ENCODE measurements at regions not wholly inside any gene's neighbourhood (a gene's known extent, or its start where the extent isn't known, plus 50 kb on each side); places are given as distances from the start of the nearest gene placed in this dataset.
A peak's percentile ranks its signal among the peaks of the same experiment; 100 is the strongest.

DNA sequence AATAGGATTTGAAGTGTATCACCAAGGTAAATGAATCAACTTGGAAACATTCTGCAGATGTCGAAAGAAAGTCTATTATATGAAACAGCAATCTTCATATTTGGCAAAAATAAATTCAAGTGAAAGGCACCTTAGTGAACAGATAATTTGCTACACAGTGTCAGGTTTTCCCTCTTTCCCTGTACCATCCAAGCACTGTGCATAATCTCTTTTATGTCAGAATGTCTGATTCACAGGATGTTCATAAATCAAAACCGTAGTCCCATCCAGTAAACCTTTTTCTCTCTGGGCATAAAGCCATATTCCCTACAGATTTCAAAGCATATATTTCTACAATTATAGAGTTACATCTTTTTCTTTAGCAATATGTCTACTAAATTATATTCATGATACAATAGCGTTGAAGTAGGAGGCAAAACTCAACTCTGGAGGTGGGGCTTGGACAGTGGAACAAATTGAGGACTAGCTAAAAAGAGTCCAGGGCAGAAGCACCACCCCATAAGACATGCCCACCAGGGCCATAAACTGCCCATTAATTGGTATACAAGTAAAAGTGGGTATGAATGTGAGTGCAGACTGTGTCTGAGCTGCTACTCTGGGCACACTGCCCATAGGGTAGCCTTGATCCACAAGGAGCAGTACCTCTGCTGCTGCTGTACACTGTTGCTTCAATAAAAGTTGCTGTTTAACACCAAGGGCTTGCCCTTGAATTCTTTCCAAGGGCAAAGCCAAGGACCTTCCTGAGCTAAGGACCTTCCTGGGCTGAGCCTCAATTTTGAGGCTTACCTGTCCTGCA is 72.1 kb upstream of the MYCBP2 start:
- no peak for DNase-seq
- ChIA-PET CTCF (no interaction called here), POLR2A (no interaction called here)
- H3K4me3 ChIP-seq (ENCODE audit: low read length) = no peak overlapping the region
- Mint-ChIP-seq H3K4me3 (no peak overlapping the region), H3K36me3 (peaks cover 0 to 7% (median 0%) of the 10 kb centered on the region in 3 donors), H3K4me1 (peaks cover 0 to under 1% (median under 1%) of the 10 kb centered on the region in 3 donors), H3K27ac (no peak overlapping the region), H3K27me3 (peaks cover 2 to 7% of the 10 kb centered on the region in 2 donors), H3K9me3 (no peaks in the 10 kb centered on the region)
- no peaks in the 10 kb centered on the region for H3K4me1 ChIP-seq (ENCODE audit: insufficient read depth, low read length)
- H3K36me3 ChIP-seq (ENCODE audit: insufficient read depth, low read length) = no peaks in the 10 kb centered on the region
- no peaks in the 10 kb centered on the region for H3K9me3 ChIP-seq (ENCODE audit: low read length)
- no peak overlapping the region for H3K27ac ChIP-seq (ENCODE audit: low read depth, low read length)
- H3K27me3 ChIP-seq (ENCODE audit: insufficient read depth, low read length, poor library complexity, severe bottlenecking) = no peaks in the 10 kb centered on the region

DNA sequence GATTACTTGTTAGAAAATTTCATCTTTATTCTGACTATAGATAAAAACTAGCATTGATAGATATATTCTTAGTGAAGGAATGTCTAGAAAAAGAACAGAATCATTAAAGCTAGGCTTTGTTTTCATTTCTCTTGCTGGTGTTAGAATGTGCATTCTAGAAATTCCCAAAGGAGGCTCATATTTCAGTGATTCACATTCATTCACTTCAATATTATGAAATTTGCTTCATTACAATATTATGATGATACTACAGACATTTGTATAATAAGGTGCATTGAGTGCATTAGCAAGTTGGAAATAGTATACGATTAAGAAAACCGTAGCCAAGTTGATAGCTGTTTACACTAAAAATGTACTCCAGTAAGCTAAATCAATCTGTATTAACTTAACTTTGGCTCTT is 70.7 kb upstream of the MYCBP2 start:
- ChIA-PET CTCF (no interaction called here), POLR2A (no interaction called here)
- Histone ChIP-seq H3K27ac (ENCODE audit: low read depth, low read length) (no peak overlapping the region), H3K4me3 (ENCODE audit: low read length) (no peak overlapping the region), H3K27me3 (ENCODE audit: insufficient read depth, low read length, poor library complexity, severe bottlenecking) (no peaks in the 10 kb centered on the region), H3K4me1 (ENCODE audit: insufficient read depth, low read length) (no peaks in the 10 kb centered on the region), H3K36me3 (ENCODE audit: insufficient read depth, low read length) (no peaks in the 10 kb centered on the region), H3K9me3 (ENCODE audit: low read length) (no peaks in the 10 kb centered on the region)
- Mint-ChIP-seq H3K36me3 (peaks cover 0 to 7% (median 0%) of the 10 kb centered on the region in 3 donors), H3K4me3 (no peak overlapping the region), H3K9me3 (no peaks in the 10 kb centered on the region), H3K27me3 (peaks cover 2 to 9% of the 10 kb centered on the region in 2 donors), H3K4me1 (peaks cover 10 to 13% (median 11%) of the 10 kb centered on the region in 3 donors), H3K27ac (no peak overlapping the region)
- DNase-seq = no peak

DNA sequence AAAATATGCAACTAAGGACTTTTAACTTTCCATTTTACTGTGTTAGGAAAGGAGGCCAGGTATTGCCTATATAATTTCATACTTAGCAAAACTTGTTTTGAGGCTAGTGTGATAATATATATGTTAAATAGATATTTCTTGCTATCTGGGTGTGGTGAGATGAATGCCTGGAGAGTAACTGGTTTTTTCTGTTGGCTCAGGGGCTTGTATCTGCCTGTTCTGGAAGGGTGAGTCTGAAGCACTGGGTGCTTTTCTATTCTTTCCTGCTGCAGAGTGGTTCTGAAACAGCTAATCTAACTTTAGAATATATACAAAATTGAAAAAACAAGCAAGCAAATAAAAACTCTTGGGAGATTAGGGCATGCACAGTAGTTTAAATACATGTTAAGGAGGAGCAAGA is 64.6 kb upstream of the MYCBP2 start:
- POLR2A ChIA-PET = no interaction called here
- Histone ChIP-seq H3K9me3 (ENCODE audit: low read length) (no peaks in the 10 kb centered on the region), H3K27me3 (ENCODE audit: insufficient read depth, low read length, poor library complexity, severe bottlenecking) (no peaks in the 10 kb centered on the region), H3K36me3 (ENCODE audit: insufficient read depth, low read length) (no peaks in the 10 kb centered on the region), H3K4me3 (ENCODE audit: low read length) (no peak overlapping the region), H3K27ac (ENCODE audit: low read depth, low read length) (no peak overlapping the region), H3K4me1 (ENCODE audit: insufficient read depth, low read length) (no peaks in the 10 kb centered on the region)
- Mint-ChIP-seq H3K27me3 (peaks cover 0 to 2% of the 10 kb centered on the region in 2 donors), H3K27ac (no peak overlapping the region), H3K4me1 (peaks cover 12 to 27% (median 19%) of the 10 kb centered on the region in 3 donors), H3K4me3 (no peak overlapping the region), H3K9me3 (no peaks in the 10 kb centered on the region), H3K36me3 (no peaks in the 10 kb centered on the region)
- CTCF ChIA-PET = no interaction called here
- DNase-seq = no peak

DNA sequence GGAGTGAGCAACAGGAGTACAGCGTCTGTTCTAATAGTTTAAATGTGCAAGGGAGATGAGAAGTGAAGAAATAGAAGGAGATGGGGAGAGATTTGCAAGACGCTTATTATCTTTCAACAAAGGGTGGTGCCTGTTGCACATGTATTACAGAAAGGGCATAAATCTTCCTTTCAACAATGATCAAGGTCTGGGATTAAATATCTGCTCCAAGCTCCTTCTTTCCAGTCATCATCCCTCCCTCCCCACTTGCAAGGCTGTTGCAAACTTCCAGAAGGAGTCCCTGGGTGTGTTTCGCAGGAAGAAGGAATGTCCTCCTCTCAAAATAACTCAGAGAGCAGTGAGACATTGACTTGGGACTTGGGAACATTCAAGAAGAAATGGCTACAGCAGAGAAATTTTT is 63.5 kb upstream of the MYCBP2 start:
- H3K27me3 Mint-ChIP-seq = peaks cover 0 to 4% of the 10 kb centered on the region in 2 donors
- H3K36me3 Mint-ChIP-seq = peaks cover 0 to 1% (median 0%) of the 10 kb centered on the region in 3 donors
- H3K9me3 Mint-ChIP-seq = no peaks in the 10 kb centered on the region
- peaks cover 12 to 27% (median 19%) of the 10 kb centered on the region in 3 donors for H3K4me1 Mint-ChIP-seq
- no peaks in the 10 kb centered on the region for H3K36me3 ChIP-seq (ENCODE audit: insufficient read depth, low read length)
- H3K27ac ChIP-seq (ENCODE audit: low read depth, low read length) = no peak overlapping the region
- no peak for DNase-seq
- no peaks in the 10 kb centered on the region for H3K9me3 ChIP-seq (ENCODE audit: low read length)
- no peaks in the 10 kb centered on the region for H3K27me3 ChIP-seq (ENCODE audit: insufficient read depth, low read length, poor library complexity, severe bottlenecking)
- H3K27ac Mint-ChIP-seq = no peak overlapping the region
- no peak overlapping the region for H3K4me3 ChIP-seq (ENCODE audit: low read length)
- no peaks in the 10 kb centered on the region for H3K4me1 ChIP-seq (ENCODE audit: insufficient read depth, low read length)
- no peak overlapping the region for H3K4me3 Mint-ChIP-seq
- CTCF ChIA-PET = no interaction called here
- POLR2A ChIA-PET = no interaction called here

DNA sequence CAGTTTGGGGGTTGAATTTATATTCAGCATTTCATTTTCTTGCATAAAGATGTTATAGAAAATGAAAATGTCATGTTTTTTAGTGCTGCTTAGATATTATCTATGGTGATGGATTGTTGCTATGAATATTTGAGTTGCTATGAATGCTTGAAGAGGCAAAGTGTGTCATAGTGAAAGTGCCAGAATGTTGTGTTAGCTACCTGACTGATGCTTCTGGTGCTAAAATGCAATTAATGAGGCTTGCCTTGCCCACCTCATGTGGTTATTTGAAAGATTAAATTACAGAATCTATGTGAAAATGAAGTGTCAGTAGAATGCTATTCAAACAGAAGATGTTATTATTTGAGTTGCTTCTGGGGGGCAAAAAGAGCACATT is 62.7 kb upstream of the MYCBP2 start:
- H3K4me1 ChIP-seq (ENCODE audit: insufficient read depth, low read length) = no peaks in the 10 kb centered on the region
- ChIA-PET CTCF (interaction anchor here (2.1 kb wide), 1 partner anchor 14 kb away, joined by 4 read pairs; no protein-coding TSS in a partner anchor), POLR2A (no interaction called here)
- no peak for DNase-seq
- Mint-ChIP-seq H3K27ac (no peak overlapping the region), H3K36me3 (peaks cover 0 to 3% (median 0%) of the 10 kb centered on the region in 3 donors), H3K27me3 (peaks cover 0 to 4% of the 10 kb centered on the region in 2 donors), H3K4me1 (peaks cover 12 to 27% (median 19%) of the 10 kb centered on the region in 3 donors), H3K4me3 (no peak overlapping the region), H3K9me3 (no peaks in the 10 kb centered on the region)
- no peaks in the 10 kb centered on the region for H3K36me3 ChIP-seq (ENCODE audit: insufficient read depth, low read length)
- H3K4me3 ChIP-seq (ENCODE audit: low read length) = no peak overlapping the region
- no peak overlapping the region for H3K27ac ChIP-seq (ENCODE audit: low read depth, low read length)
- H3K9me3 ChIP-seq (ENCODE audit: low read length) = no peaks in the 10 kb centered on the region
- H3K27me3 ChIP-seq (ENCODE audit: insufficient read depth, low read length, poor library complexity, severe bottlenecking) = no peaks in the 10 kb centered on the region

DNA sequence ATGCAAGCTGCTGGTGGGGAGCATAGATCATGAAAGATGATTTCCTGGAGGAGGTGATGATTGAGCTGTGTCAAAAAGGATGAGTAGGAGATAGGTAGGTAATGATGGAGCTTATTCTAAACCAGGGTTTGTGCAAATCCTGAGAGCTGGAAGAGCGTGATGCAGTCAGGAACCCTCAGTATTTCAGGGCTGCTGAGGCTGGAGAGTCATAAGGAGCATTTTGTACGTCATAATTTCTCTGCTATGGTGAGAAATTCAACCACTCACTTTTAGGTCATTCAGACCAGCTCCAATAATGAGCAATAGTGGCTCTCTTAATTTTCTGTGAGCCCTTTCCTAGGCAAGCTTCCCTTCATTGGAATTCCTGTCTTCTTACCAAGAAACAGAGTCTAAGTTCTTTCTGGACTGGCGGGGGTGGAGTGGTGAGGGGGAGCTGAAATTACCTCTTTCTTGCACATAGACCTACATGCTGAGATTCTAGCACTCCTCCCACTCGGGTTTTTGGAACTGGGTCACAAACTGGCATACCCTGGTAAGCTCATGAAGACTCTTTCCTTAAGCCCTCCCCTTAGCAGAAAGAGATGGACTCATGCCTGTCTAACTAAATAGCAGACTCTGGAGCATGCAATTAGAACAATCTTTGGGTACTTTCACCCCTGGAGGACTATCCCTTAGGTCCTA is 62.2 kb upstream of the MYCBP2 start:
- Histone ChIP-seq H3K27me3 (ENCODE audit: insufficient read depth, low read length, poor library complexity, severe bottlenecking) (no peaks in the 10 kb centered on the region), H3K9me3 (ENCODE audit: low read length) (no peaks in the 10 kb centered on the region), H3K27ac (ENCODE audit: low read depth, low read length) (no peak overlapping the region), H3K4me3 (ENCODE audit: low read length) (no peak overlapping the region), H3K4me1 (ENCODE audit: insufficient read depth, low read length) (no peaks in the 10 kb centered on the region), H3K36me3 (ENCODE audit: insufficient read depth, low read length) (no peaks in the 10 kb centered on the region)
- Mint-ChIP-seq H3K4me1 (peaks cover 12 to 27% (median 19%) of the 10 kb centered on the region in 3 donors), H3K9me3 (no peaks in the 10 kb centered on the region), H3K4me3 (no peak overlapping the region), H3K27me3 (peaks cover 0 to 4% of the 10 kb centered on the region in 2 donors), H3K27ac (peak overlapping the region in 1 of 8 donors; percentile 15), H3K36me3 (peaks cover 0 to 3% (median 0%) of the 10 kb centered on the region in 3 donors)
- CTCF ChIA-PET = interaction anchor here (2.1 kb wide), 1 partner anchor 14 kb away, joined by 4 read pairs; no protein-coding TSS in a partner anchor
- no peak for DNase-seq
- POLR2A ChIA-PET = no interaction called here

DNA sequence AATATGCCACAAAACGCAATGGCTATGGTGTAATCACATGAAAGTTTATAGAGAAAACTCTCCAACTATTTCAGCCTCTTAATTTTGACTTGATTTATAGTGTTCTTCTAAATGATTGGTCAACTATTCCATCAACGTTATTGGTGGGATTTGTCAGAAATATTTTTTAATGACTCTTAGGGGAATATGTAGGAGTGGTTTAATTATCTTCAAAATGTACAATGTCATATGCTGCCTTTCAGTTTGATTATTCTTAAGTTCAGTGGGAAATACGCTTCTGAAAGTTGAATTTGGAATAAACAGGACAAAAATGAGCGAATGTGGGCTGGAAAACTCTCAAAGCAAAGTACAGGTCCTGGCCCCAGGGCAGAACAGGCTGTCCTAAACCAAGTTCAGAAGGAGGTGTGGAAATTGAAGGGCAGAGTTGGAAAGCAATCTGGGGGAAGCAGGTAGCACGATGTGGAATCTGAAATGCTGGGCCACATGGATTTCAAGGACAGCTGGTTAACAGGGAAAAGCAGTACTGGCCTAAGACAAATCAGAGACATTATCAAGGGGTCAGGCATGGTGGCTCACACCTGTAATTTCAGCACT is 60.8 kb upstream of the MYCBP2 start:
- Histone ChIP-seq H3K4me1 (ENCODE audit: insufficient read depth, low read length) (no peaks in the 10 kb centered on the region), H3K4me3 (ENCODE audit: low read length) (no peak overlapping the region), H3K27me3 (ENCODE audit: insufficient read depth, low read length, poor library complexity, severe bottlenecking) (no peaks in the 10 kb centered on the region), H3K36me3 (ENCODE audit: insufficient read depth, low read length) (no peaks in the 10 kb centered on the region), H3K27ac (ENCODE audit: low read depth, low read length) (no peak overlapping the region), H3K9me3 (ENCODE audit: low read length) (no peaks in the 10 kb centered on the region)
- POLR2A ChIA-PET = no interaction called here
- CTCF ChIA-PET = interaction anchor here (2.1 kb wide), 1 partner anchor 16 kb away, joined by 4 read pairs; no protein-coding TSS in a partner anchor
- H3K36me3 Mint-ChIP-seq = peaks cover 0 to 3% (median 0%) of the 10 kb centered on the region in 3 donors
- H3K9me3 Mint-ChIP-seq = no peaks in the 10 kb centered on the region
- peaks cover 1 to 14% (median 9%) of the 10 kb centered on the region in 3 donors for H3K4me1 Mint-ChIP-seq
- no peak for DNase-seq
- no peak overlapping the region for H3K27ac Mint-ChIP-seq
- peaks cover 2 to 3% of the 10 kb centered on the region in 2 donors for H3K27me3 Mint-ChIP-seq
- H3K4me3 Mint-ChIP-seq = no peak overlapping the region

Data from CD8-positive, alpha-beta memory T cell (primary cell).